ENCODE measurements at regions not wholly inside any gene's neighbourhood (a gene's known extent, or its start where the extent isn't known, plus 50 kb on each side); places are given as distances from the start of the nearest gene placed in this dataset.
"Not testable (repeated sequence)": the region's sequence is repeated elsewhere in the genome, so short reads cannot be mapped to it uniquely, and the experiment has no call there.

- DNase-seq = no peak
Measured at GRCh38 chr6:84356907-84357306, 129.5 kb upstream of the CEP162 start.

- DNase-seq = no peak
Measured at GRCh38 chr6:84353459-84354423, 126.3 kb upstream of the CEP162 start.

GRCh38 chr6:84350397-84350796 lies 123.0 kb upstream of the CEP162 start:
- no peak for DNase-seq

GRCh38 chr6:84349542-84349941 lies 122.1 kb upstream of the CEP162 start:
- no peak for DNase-seq

- no peak for DNase-seq
Measured at GRCh38 chr6:84348801-84349200, 121.4 kb upstream of the CEP162 start.

- no peak for DNase-seq
Measured at GRCh38 chr6:84346372-84346771, 118.9 kb upstream of the CEP162 start.

- no peak for DNase-seq
Measured at GRCh38 chr6:84344005-84344404, 116.6 kb upstream of the CEP162 start.

- DNase-seq = no peak
Measured at GRCh38 chr6:84340422-84340821, 113.0 kb upstream of the CEP162 start.

GRCh38 chr6:84333842-84334241 lies 106.4 kb upstream of the CEP162 start:
- DNase-seq = no peak

GRCh38 chr6:84332139-84333034 lies 104.9 kb upstream of the CEP162 start:
- no peak for DNase-seq

GRCh38 chr6:84330325-84330724 lies 102.9 kb upstream of the CEP162 start:
- DNase-seq = no peak

GRCh38 chr6:84329516-84329915 lies 102.1 kb upstream of the CEP162 start:
- DNase-seq = no peak

- DNase-seq = no peak
Measured at GRCh38 chr6:84329077-84329476, 101.6 kb upstream of the CEP162 start.

- no peak for DNase-seq
Measured at GRCh38 chr6:84317463-84317862, 90.0 kb upstream of the CEP162 start.

- DNase-seq = no peak
Measured at GRCh38 chr6:84314377-84314898, 87.0 kb upstream of the CEP162 start.

GRCh38 chr6:84309336-84309735 lies 81.9 kb upstream of the CEP162 start:
- no peak for DNase-seq

GRCh38 chr6:84304881-84305280 lies 77.4 kb upstream of the CEP162 start:
- DNase-seq = no peak

GRCh38 chr6:84291033-84291432 lies 63.6 kb upstream of the CEP162 start:
- DNase-seq = not testable (repeated sequence)

- DNase-seq = no peak
Measured at GRCh38 chr6:84284428-84285049, 57.1 kb upstream of the CEP162 start.

GRCh38 chr6:84282550-84282949 lies 55.1 kb upstream of the CEP162 start:
- no peak for DNase-seq

GRCh38 chr6:84280639-84281038 lies 53.2 kb upstream of the CEP162 start:
- no peak for DNase-seq

Data from anterior cingulate cortex (tissue), 58 donors.